Adrenal gland (tissue), 9 donors: ENCODE measurements at regions not wholly inside any gene's neighbourhood (a gene's known extent, or its start where the extent isn't known, plus 50 kb on each side); places are given as distances from the start of the nearest gene placed in this dataset.

Experiments
- DNase-seq, 7 donors: peaks; one replicate each; pipeline ENCODE4 v3.0.0-alpha.2; 2019 to 2020
- H3K27ac ChIP-seq, 5 donors: fragments of 200-600 bp; sonication (generic) in 4 of 5; 1 replicate in 3 of 5; 2 replicates in 2 of 5; pipeline versions ENCODE4 v1.5.1 to v1.8.0; 2016 to 2020; ENCODE audit warnings: mild to moderate bottlenecking in 1 of 5
- H3K27me3 ChIP-seq: fragments of 200-600 bp; 2 replicates; pipeline ENCODE4 v1.8.0; 2021
- H3K36me3 ChIP-seq, 2 donors: fragments of 200-600 bp; replicated peaks in 1 of 2; 1 replicate in 1 of 2; 2 replicates in 1 of 2; pipeline versions ENCODE4 v1.5.1 to v1.8.0; 2018 to 2022
- H3K4me1 ChIP-seq, 2 donors: fragments of 200-600 bp; replicated peaks in 1 of 2; 1 replicate in 1 of 2; 2 replicates in 1 of 2; pipeline versions ENCODE4 v1.5.1 to v1.8.0; 2018 to 2021
- H3K4me3 ChIP-seq, 4 donors: fragments of 200-600 bp; sonication (generic) in 3 of 4; one replicate each; pipeline ENCODE4 v1.5.1; 2016 to 2018
- H3K9me3 ChIP-seq, 3 donors: fragments of 200-600 bp; sonication (generic) in 1 of 3; replicated peaks in 1 of 3; 1 replicate in 2 of 3; 2 replicates in 1 of 3; pipeline versions ENCODE4 v1.5.1 to v1.8.0; 2016 to 2021
- CTCF ChIP-seq, 6 experiments: fragments of 450-650 bp in 4 of 6; fragments of 200-600 bp in 2 of 6; sonication (generic) in 1 of 6; IDR thresholded peaks; 1 replicate in 5 of 6; 2 replicates in 1 of 6; pipeline versions ENCODE4 v1.5.1 to v1.8.0; 2016 to 2021; ENCODE audit warnings: antibody characterized with exemption in 6 of 6, mild to moderate bottlenecking in 2 of 6, moderate library complexity in 1 of 6
- POLR2A ChIP-seq, 2 donors: fragments of 450-650 bp; IDR thresholded peaks; one replicate each; pipeline ENCODE4 v1.6.1; 2017; ENCODE audit warnings: antibody characterized with exemption in 2 of 2, mild to moderate bottlenecking in 2 of 2, moderate library complexity in 1 of 2
- WGBS, 4 donors: extraction: QIAGEN DNeasy Blood & Tissue Kit in 2 of 4; methylation state at CpG; one replicate each; pipeline versions ENCODE4 v1.1.5 to v1.1.7; 2013 to 2017; 5-methylcytosine and 5-hydroxymethylcytosine counted together
- intact Hi-C, 2 donors: fragments of 100-400 bp; cut with DNase I; formaldehyde crosslinking; loops; one replicate each; pipeline versions ENCODE4 v1.14.1 to v1.15.0; 2022 to 2023
- donor health status: healthy with polysubstance abuse.
- donor health status: Bipolar disorder and iron deficiency.
- donor health status: DM: yes; HTN: yes; CAD: no.
- donor health status: DM: no; HTN: no; CAD: no.
- donor health status: DM: no; HTN: no; CAD: no.

GRCh38 chr6:19472153-19472552 is 365.0 kb upstream of the ID4 start:
- TF ChIP-seq CTCF (IDR thresholded peaks at IDR 0.05) (no peak), POLR2A (IDR thresholded peaks at IDR 0.05) (no peak)
- H3K27me3 ChIP-seq, result no peaks in the 10 kb centered on the region
- 82 to 88% (median 84%) methylated on average over 4 of the region's 4 CpGs for WGBS, 4 donors
- H3K4me1 ChIP-seq, result no peaks in the 10 kb centered on the region
- H3K36me3 ChIP-seq, result no peaks in the 10 kb centered on the region
- intact Hi-C loops, result no loop called here
- no peaks in the 10 kb centered on the region for H3K9me3 ChIP-seq
- H3K27ac ChIP-seq, result no peak overlapping the region
- DNase-seq, result no peak
- H3K4me3 ChIP-seq, result no peak overlapping the region

- no peaks in the 10 kb centered on the region for H3K36me3 ChIP-seq
- H3K27ac ChIP-seq, result no peak overlapping the region
- no peaks in the 10 kb centered on the region for H3K4me1 ChIP-seq
- no peak for DNase-seq
- TF ChIP-seq POLR2A (IDR thresholded peaks at IDR 0.05) (no peak), CTCF (IDR thresholded peaks at IDR 0.05) (peak in 1 of 6 experiments; percentile 9)
- H3K4me3 ChIP-seq, result no peak overlapping the region
- WGBS, 4 donors, result 49 to 61% (median 57%) methylated on average over 4 of the region's 4 CpGs
- no peaks in the 10 kb centered on the region for H3K9me3 ChIP-seq
- intact Hi-C loops, result no loop called here
- H3K27me3 ChIP-seq, result no peaks in the 10 kb centered on the region
Observed at GRCh38 chr6:19472850-19473249, 364.3 kb upstream of the ID4 start.

GRCh38 chr6:19477563-19477962 is 359.6 kb upstream of the ID4 start:
- Histone ChIP-seq H3K36me3 (no peaks in the 10 kb centered on the region), H3K27ac (no peak overlapping the region), H3K9me3 (no peaks in the 10 kb centered on the region), H3K27me3 (no peaks in the 10 kb centered on the region), H3K4me3 (no peak overlapping the region), H3K4me1 (no peaks in the 10 kb centered on the region)
- DNase-seq, result no peak
- 69 to 84% (median 77%) methylated on average over 1 of the region's 1 CpG for WGBS, 4 donors
- TF ChIP-seq CTCF (IDR thresholded peaks at IDR 0.05) (no peak), POLR2A (IDR thresholded peaks at IDR 0.05) (no peak)
- intact Hi-C loops, result no loop called here

GRCh38 chr6:19478273-19478672 is 358.9 kb upstream of the ID4 start:
- WGBS, 4 donors, result 62 to 76% (median 69%) methylated on average over 2 to 4 of the region's 4 CpGs
- no peak overlapping the region for H3K27ac ChIP-seq
- intact Hi-C loops, result no loop called here

More at GRCh38 chr6:19478273-19478672, 358.9 kb upstream of the ID4 start:
- H3K4me1 ChIP-seq, result no peaks in the 10 kb centered on the region
- H3K9me3 ChIP-seq, result no peaks in the 10 kb centered on the region
- TF ChIP-seq POLR2A (IDR thresholded peaks at IDR 0.05) (no peak), CTCF (IDR thresholded peaks at IDR 0.05) (no peak)
- DNase-seq, result no peak
- H3K27me3 ChIP-seq, result no peaks in the 10 kb centered on the region
- H3K4me3 ChIP-seq, result no peak overlapping the region
- H3K36me3 ChIP-seq, result no peaks in the 10 kb centered on the region
